ENCODE measurements at regions not wholly inside any gene's neighbourhood (a gene's known extent, or its start where the extent isn't known, plus 50 kb on each side); places are given as distances from the start of the nearest gene placed in this dataset.

DNA sequence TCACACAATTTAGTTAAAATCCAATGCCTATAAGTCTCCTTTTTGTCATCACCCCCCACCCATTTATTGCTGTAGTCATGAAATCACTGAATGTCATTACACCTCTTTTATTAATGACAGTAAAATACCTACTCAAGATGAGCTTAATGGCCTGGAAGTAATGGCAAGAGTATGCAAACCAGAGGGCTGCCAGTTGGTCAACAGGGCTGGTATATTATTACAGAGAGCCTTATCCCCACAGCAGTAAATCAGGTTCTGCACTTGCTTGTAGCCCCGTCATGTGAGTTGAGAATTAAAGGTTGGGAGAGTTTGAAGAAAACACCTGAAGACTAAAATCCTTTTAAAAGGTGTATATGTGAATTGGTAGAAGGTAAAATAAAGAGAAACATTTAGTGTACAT, 372.4 kb downstream of the MAT2B start:
- Histone ChIP-seq H3K4me1 (ENCODE audit: low read depth) (no peaks in the 10 kb centered on the region), H3K36me3 (no peaks in the 10 kb centered on the region), H3K4me3 (no peak overlapping the region), H3K27ac (no peak overlapping the region), H3K27me3 (no peaks in the 10 kb centered on the region), H3K9me3 (ENCODE audit: low read depth) (no peaks in the 10 kb centered on the region)
- DNase-seq (ENCODE audit: low read depth in 1 of 2, low spot score in 1 of 2) = no peak
- TF ChIP-seq, protein P1, sequence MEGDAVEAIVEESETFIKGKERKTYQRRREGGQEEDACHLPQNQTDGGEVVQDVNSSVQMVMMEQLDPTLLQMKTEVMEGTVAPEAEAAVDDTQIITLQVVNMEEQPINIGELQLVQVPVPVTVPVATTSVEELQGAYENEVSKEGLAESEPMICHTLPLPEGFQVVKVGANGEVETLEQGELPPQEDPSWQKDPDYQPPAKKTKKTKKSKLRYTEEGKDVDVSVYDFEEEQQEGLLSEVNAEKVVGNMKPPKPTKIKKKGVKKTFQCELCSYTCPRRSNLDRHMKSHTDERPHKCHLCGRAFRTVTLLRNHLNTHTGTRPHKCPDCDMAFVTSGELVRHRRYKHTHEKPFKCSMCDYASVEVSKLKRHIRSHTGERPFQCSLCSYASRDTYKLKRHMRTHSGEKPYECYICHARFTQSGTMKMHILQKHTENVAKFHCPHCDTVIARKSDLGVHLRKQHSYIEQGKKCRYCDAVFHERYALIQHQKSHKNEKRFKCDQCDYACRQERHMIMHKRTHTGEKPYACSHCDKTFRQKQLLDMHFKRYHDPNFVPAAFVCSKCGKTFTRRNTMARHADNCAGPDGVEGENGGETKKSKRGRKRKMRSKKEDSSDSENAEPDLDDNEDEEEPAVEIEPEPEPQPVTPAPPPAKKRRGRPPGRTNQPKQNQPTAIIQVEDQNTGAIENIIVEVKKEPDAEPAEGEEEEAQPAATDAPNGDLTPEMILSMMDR (IDR thresholded peaks at IDR 0.05; ENCODE audit: low read depth, low read length) = no peak

DNA sequence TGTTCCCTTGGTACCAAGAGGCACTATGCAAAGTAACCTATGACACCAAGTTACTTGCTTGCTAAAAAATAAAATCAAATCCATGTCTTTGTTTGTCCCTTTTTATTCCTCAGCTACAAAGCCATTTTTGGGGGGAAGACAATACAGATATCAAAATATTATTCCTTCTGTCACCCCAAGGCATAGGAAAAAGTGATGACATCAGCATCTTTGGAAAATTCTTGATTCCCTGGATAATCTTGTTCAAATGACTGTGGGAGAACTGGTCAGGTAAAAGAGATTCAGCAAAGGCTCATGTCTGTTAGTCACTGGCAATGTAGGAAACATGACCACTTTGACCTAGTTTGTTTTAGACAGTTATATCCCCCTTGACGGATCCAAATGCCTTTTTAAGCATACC, 373.1 kb downstream of the MAT2B start:
- TF ChIP-seq, protein P1 (IDR thresholded peaks at IDR 0.05; ENCODE audit: low read depth, low read length) = no peak
- Histone ChIP-seq H3K36me3 (no peaks in the 10 kb centered on the region), H3K9me3 (ENCODE audit: low read depth) (no peaks in the 10 kb centered on the region), H3K4me1 (ENCODE audit: low read depth) (no peaks in the 10 kb centered on the region), H3K4me3 (no peak overlapping the region), H3K27me3 (no peaks in the 10 kb centered on the region), H3K27ac (no peak overlapping the region)
- DNase-seq (ENCODE audit: low read depth in 1 of 2, low spot score in 1 of 2) = no peak

DNA sequence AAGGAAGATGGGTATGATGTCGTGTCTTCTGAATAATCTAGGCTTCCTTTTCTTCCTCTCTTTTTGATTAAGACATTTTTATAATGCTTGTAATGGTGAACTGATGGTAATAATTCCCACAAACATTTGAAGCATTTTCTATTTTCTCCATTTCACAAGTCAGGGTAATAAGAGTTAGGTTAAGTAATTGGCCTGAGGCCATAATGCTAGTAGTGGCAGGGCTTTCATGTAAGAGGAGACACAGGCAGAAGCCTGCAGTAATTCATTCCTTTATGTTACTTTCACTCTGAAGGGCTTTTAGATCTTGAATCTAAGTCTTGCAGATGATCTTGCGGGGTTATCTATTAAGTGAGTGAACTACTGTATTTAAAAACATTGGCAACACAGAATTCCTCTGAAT, 374.9 kb downstream of the MAT2B start:
- Histone ChIP-seq H3K27ac (no peak overlapping the region), H3K27me3 (no peaks in the 10 kb centered on the region), H3K9me3 (ENCODE audit: low read depth) (no peaks in the 10 kb centered on the region), H3K36me3 (no peaks in the 10 kb centered on the region), H3K4me1 (ENCODE audit: low read depth) (no peaks in the 10 kb centered on the region), H3K4me3 (no peak overlapping the region)
- TF ChIP-seq, protein P1 (IDR thresholded peaks at IDR 0.05; ENCODE audit: low read depth, low read length) = no peak
- peak in 1 of 2 donors; percentile 60 for DNase-seq (ENCODE audit: low read depth in 1 of 2, low spot score in 1 of 2)

DNA sequence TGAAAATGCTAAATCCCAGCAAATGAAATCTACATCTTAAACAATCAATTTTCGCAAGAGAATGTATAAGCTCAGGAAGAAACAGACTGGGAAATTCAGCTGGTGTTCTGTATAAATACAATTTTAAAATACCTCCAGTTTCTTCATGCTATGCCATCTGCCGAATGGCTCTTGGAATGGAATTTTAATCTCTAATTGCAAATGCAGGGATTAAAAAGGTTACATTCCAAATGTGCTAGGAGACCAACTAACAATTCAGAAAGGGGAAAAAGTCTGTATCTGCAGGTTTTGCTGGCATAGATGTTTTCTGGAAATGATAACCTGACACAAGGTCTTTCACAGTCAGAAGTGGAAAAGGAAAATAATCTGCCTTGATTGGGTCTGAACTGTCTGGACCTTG, 379.7 kb downstream of the MAT2B start:
- H3K27ac ChIP-seq = no peak overlapping the region
- H3K27me3 ChIP-seq = no peaks in the 10 kb centered on the region
- H3K4me3 ChIP-seq = no peak overlapping the region
- TF ChIP-seq, protein P1 (IDR thresholded peaks at IDR 0.05; ENCODE audit: low read depth, low read length) = no peak
- H3K9me3 ChIP-seq (ENCODE audit: low read depth) = no peaks in the 10 kb centered on the region
- no peak for DNase-seq (ENCODE audit: low read depth in 1 of 2, low spot score in 1 of 2)
- H3K36me3 ChIP-seq = no peaks in the 10 kb centered on the region
- H3K4me1 ChIP-seq (ENCODE audit: low read depth) = peaks cover 6% of the 10 kb centered on the region

DNA sequence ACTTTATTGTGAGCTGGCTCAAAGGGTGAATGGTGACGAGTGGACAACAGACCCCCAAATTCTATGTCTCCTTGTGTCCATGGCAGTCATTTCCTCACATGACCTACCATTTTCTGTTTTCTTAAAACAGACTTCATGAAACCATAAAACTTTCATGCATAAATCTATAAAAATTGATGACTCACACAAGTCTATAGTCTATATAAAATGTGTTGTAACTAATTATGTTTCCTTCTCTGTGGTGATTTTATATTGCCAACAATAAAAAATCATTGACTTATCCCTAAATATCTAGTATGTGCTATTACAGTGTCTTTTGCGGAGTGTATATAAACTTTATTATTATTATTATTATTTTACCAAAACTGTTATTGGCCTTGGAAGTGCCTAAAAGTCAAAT, 382.4 kb downstream of the MAT2B start:
- DNase-seq (ENCODE audit: low read depth in 1 of 2, low spot score in 1 of 2) = no peak
- H3K27me3 ChIP-seq = no peaks in the 10 kb centered on the region
- TF ChIP-seq, protein P1 (IDR thresholded peaks at IDR 0.05; ENCODE audit: low read depth, low read length) = no peak
- H3K27ac ChIP-seq = no peak overlapping the region
- H3K36me3 ChIP-seq = no peaks in the 10 kb centered on the region
- no peaks in the 10 kb centered on the region for H3K9me3 ChIP-seq (ENCODE audit: low read depth)
- no peak overlapping the region for H3K4me3 ChIP-seq
- peaks cover 6% of the 10 kb centered on the region for H3K4me1 ChIP-seq (ENCODE audit: low read depth)

DNA sequence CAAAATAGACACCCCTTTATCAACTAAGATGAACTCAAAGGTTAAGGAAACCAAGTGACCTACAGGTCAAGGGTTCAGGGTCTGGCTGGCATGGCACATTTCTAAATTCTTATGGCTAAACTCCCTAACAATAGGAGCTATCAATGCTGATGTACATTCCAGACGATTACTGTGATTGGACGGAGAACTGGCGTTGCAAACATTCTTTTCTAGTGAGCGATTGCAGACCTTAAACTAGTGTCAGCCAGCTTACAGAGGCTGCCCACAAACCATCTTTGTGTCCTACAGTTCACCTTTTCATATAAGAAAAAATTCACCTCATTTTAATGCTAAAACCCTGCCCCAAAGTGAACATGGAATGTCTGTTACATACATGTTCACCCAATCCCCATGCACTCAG, 382.9 kb downstream of the MAT2B start:
- Histone ChIP-seq H3K27me3 (no peaks in the 10 kb centered on the region), H3K4me3 (no peak overlapping the region), H3K9me3 (ENCODE audit: low read depth) (no peaks in the 10 kb centered on the region), H3K4me1 (ENCODE audit: low read depth) (peaks cover 6% of the 10 kb centered on the region), H3K36me3 (no peaks in the 10 kb centered on the region), H3K27ac (no peak overlapping the region)
- DNase-seq (ENCODE audit: low read depth in 1 of 2, low spot score in 1 of 2) = peak in 1 of 2 donors; percentile 34
- TF ChIP-seq, protein P1 (IDR thresholded peaks at IDR 0.05; ENCODE audit: low read depth, low read length) = no peak

All from cardiac muscle cell (in vitro differentiated cells and primary cell).